OCI-LY1 (cell line): ENCODE measurements at regions not wholly inside any gene's neighbourhood (a gene's known extent, or its start where the extent isn't known, plus 50 kb on each side); places are given as distances from the start of the nearest gene placed in this dataset.

Experiments used
- EZH2 ChIP-seq: fragments of 200-600 bp; sonication (generic), shearing (Covaris generic); IDR thresholded peaks from 2 replicates; pipeline ENCODE4 v1.8.0; 2017; ENCODE audit warnings: borderline replicate concordance, mixed run types, mild to moderate bottlenecking, antibody characterized with exemption, low read length, moderate library complexity, mixed read lengths
- TF ChIP-seq, protein P1 (sequence below): fragments of 200-600 bp; sonication (generic), shearing (Covaris generic); IDR thresholded peaks from 2 replicates; pipeline ENCODE4 v1.5.1; 2017; ENCODE audit warnings: mild to moderate bottlenecking, antibody characterized with exemption, low read length, moderate library complexity, mixed read lengths

DNA sequence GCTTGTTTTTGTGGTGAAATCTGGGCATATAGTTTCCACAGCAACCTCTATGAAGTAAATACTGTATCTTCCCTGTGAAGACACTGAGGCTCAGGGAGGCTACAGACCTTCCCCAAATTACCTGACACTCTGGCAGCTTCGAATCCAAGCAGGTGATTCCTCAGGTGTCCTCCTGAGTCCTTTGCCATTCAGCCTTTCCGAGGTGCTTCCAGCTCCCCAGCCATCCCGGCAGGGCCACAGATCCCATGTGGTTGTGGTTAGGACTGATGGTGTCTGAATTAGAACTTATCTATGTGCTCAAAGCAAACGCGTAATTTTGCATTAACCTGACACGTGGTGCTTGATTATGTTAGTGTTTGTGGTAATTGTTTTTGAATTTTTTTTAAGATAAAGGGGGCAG is 785.6 kb downstream of the BRD1 start:
- TF ChIP-seq, protein P1, sequence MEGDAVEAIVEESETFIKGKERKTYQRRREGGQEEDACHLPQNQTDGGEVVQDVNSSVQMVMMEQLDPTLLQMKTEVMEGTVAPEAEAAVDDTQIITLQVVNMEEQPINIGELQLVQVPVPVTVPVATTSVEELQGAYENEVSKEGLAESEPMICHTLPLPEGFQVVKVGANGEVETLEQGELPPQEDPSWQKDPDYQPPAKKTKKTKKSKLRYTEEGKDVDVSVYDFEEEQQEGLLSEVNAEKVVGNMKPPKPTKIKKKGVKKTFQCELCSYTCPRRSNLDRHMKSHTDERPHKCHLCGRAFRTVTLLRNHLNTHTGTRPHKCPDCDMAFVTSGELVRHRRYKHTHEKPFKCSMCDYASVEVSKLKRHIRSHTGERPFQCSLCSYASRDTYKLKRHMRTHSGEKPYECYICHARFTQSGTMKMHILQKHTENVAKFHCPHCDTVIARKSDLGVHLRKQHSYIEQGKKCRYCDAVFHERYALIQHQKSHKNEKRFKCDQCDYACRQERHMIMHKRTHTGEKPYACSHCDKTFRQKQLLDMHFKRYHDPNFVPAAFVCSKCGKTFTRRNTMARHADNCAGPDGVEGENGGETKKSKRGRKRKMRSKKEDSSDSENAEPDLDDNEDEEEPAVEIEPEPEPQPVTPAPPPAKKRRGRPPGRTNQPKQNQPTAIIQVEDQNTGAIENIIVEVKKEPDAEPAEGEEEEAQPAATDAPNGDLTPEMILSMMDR = no peak
- TF ChIP-seq EZH2 = no peak
